CD14-positive monocyte (primary cell): ENCODE measurements at regions not wholly inside any gene's neighbourhood (a gene's known extent, or its start where the extent isn't known, plus 50 kb on each side); places are given as distances from the start of the nearest gene placed in this dataset.

Source experiments
- DNase-seq, 3 donors: peaks; one replicate each; pipeline ENCODE4 v3.0.0-alpha.2; 2011 to 2022
- H2AFZ ChIP-seq: 2 replicates; pipeline ENCODE4 v1.6.0; 2012; ENCODE audit warnings: mild to moderate bottlenecking, low read depth, low read length, inconsistent platforms; ENCODE audit not compliant: insufficient read depth, poor library complexity, severe bottlenecking
- H3K27ac ChIP-seq, 2 donors: 1 replicate in 1 of 2; 2 replicates in 1 of 2; pipeline ENCODE4 v1.5.1; 2012 to 2013; ENCODE audit warnings: low read length in 2 of 2, control low read depth in 1 of 2, inconsistent platforms in 1 of 2, low read depth in 1 of 2, mild to moderate bottlenecking in 1 of 2
- H3K27me3 ChIP-seq, 2 donors: one replicate each; pipeline versions ENCODE4 v1.6.0 to v1.6.1; 2011 to 2013; ENCODE audit warnings: low read length in 2 of 2; ENCODE audit not compliant: control insufficient read depth in 2 of 2, insufficient read depth in 2 of 2
- H3K36me3 ChIP-seq, 2 donors: replicated peaks in 1 of 2; 1 replicate in 1 of 2; 2 replicates in 1 of 2; pipeline versions ENCODE4 v1.5.1 to v1.6.1; 2012 to 2013; ENCODE audit warnings: low read length in 2 of 2, control low read depth in 1 of 2, inconsistent platforms in 1 of 2, mild to moderate bottlenecking in 1 of 2; ENCODE audit not compliant: insufficient read depth in 2 of 2, control insufficient read depth in 1 of 2
- H3K4me1 ChIP-seq, 2 donors: 1 replicate in 1 of 2; 2 replicates in 1 of 2; pipeline versions ENCODE4 v1.5.1 to v1.6.1; 2012 to 2013; ENCODE audit warnings: low read length in 2 of 2, control low read depth in 1 of 2, inconsistent platforms in 1 of 2, mild to moderate bottlenecking in 1 of 2, moderate library complexity in 1 of 2; ENCODE audit not compliant: insufficient read depth in 2 of 2, control insufficient read depth in 1 of 2
- H3K4me2 ChIP-seq: replicated peaks from 2 replicates; pipeline ENCODE3; 2012; ENCODE audit warnings: low read length, moderate library complexity, mild to moderate bottlenecking; ENCODE audit not compliant: poor library complexity, severe bottlenecking; ENCODE audit errors: extremely low read depth
- H3K4me3 ChIP-seq, 3 experiments: fragments of 200-600 bp in 1 of 3; sonication (generic) in 1 of 3; replicated peaks in 1 of 3; 1 replicate in 2 of 3; 2 replicates in 1 of 3; pipeline ENCODE4 v1.5.1; 2011 to 2013; ENCODE audit warnings: low read length in 3 of 3, mild to moderate bottlenecking in 3 of 3, control low read depth in 2 of 3, low read depth in 2 of 3, inconsistent platforms in 1 of 3, moderate library complexity in 1 of 3
- H3K79me2 ChIP-seq: 2 replicates; pipeline ENCODE4 v1.6.0; 2012; ENCODE audit warnings: mild to moderate bottlenecking, control low read depth, inconsistent platforms, low read length, moderate library complexity; ENCODE audit not compliant: insufficient read depth
- H3K9ac ChIP-seq: 2 replicates; pipeline ENCODE4 v1.6.0; 2017; ENCODE audit warnings: low read length, mild to moderate bottlenecking; ENCODE audit not compliant: insufficient read depth, poor library complexity, severe bottlenecking
- H3K9me3 ChIP-seq, 2 donors: replicated peaks in 1 of 2; 1 replicate in 1 of 2; 2 replicates in 1 of 2; pipeline versions ENCODE4 v1.5.1 to v1.6.1; 2012 to 2013; ENCODE audit warnings: low read length in 2 of 2, control low read depth in 1 of 2; ENCODE audit not compliant: control insufficient read depth in 1 of 2, insufficient read depth in 1 of 2
- H4K20me1 ChIP-seq: 2 replicates; pipeline ENCODE4 v1.6.0; 2012; ENCODE audit warnings: mild to moderate bottlenecking, low read length, control low read depth, moderate library complexity; ENCODE audit not compliant: insufficient read depth
- H3K27ac Mint-ChIP-seq, 7 donors: one replicate each; pipeline ENCODE4 v1.8.0; 2020; ENCODE audit warnings: mild to moderate bottlenecking in 7 of 7, mixed read lengths in 7 of 7, moderate library complexity in 6 of 7, inconsistent platforms in 2 of 7
- H3K27me3 Mint-ChIP-seq, 3 donors: one replicate each; pipeline ENCODE4 v1.8.0; 2021 to 2022; ENCODE audit warnings: low read depth in 3 of 3, mild to moderate bottlenecking in 3 of 3, mixed read lengths in 3 of 3, moderate library complexity in 3 of 3, inconsistent platforms in 1 of 3
- H3K36me3 Mint-ChIP-seq, 2 donors: one replicate each; pipeline ENCODE4 v1.8.0; 2020; ENCODE audit warnings: mixed read lengths in 2 of 2, inconsistent platforms in 1 of 2, mild to moderate bottlenecking in 1 of 2
- H3K4me1 Mint-ChIP-seq: one replicate; pipeline ENCODE4 v1.8.0; 2020; ENCODE audit warnings: mild to moderate bottlenecking, mixed read lengths
- H3K4me3 Mint-ChIP-seq, 2 donors: one replicate each; pipeline ENCODE4 v1.8.0; 2020; ENCODE audit warnings: mild to moderate bottlenecking in 2 of 2, mixed read lengths in 2 of 2, moderate library complexity in 1 of 2
- H3K9me3 Mint-ChIP-seq, 7 donors: one replicate each; pipeline ENCODE4 v1.8.0; 2020 to 2022; ENCODE audit warnings: mixed read lengths in 7 of 7, mild to moderate bottlenecking in 6 of 7, moderate library complexity in 6 of 7, inconsistent platforms in 2 of 7
- CTCF ChIP-seq: fragments of 200-600 bp; IDR thresholded peaks from one replicate; pipeline ENCODE4 v1.8.0; 2022; ENCODE audit warnings: antibody characterized with exemption, mild to moderate bottlenecking
- WGBS: methylation state at CpG from one replicate; pipeline ENCODE4 v1.1.5; 2013; ENCODE audit warnings: missing lambda C conversion rate; ENCODE audit not compliant: insufficient coverage; 5-methylcytosine and 5-hydroxymethylcytosine counted together
- intact Hi-C, 2 donors: fragments of 100-400 bp; cut with micrococcal nuclease; formaldehyde crosslinking; loops; one replicate each; pipeline versions ENCODE4 v1.15.0 to v1.15.1; 2023

GRCh38 chr1:53408755-53409129 lies 50.5 kb upstream of the DMRTB1 start:
- Histone ChIP-seq H3K4me3 (no peak overlapping the region), H4K20me1 (no peaks in the 10 kb centered on the region), H3K27ac (no peak overlapping the region), H3K27me3 (no peaks in the 10 kb centered on the region), H3K79me2 (no peaks in the 10 kb centered on the region), H3K9ac (no peak overlapping the region), H3K36me3 (no peaks in the 10 kb centered on the region), H3K9me3 (no peaks in the 10 kb centered on the region), H3K4me2 (no peak overlapping the region), H3K4me1 (no peaks in the 10 kb centered on the region), H2AFZ (no peak overlapping the region)
- Mint-ChIP-seq H3K4me1 (no peaks in the 10 kb centered on the region), H3K27ac (no peak overlapping the region), H3K4me3 (no peak overlapping the region), H3K9me3 (peaks cover 0 to 1% (median 0%) of the 10 kb centered on the region in 7 donors), H3K36me3 (no peaks in the 10 kb centered on the region), H3K27me3 (peaks cover 0 to 11% (median 3%) of the 10 kb centered on the region in 3 donors)
- intact Hi-C loops, result no loop called here
- TF ChIP-seq CTCF, result no peak
- 98% methylated on average over 6 of the region's 7 CpGs for WGBS
- no peak for DNase-seq

- Histone ChIP-seq H3K27me3 (no peaks in the 10 kb centered on the region), H3K9me3 (no peaks in the 10 kb centered on the region), H3K27ac (no peak overlapping the region), H3K9ac (no peak overlapping the region), H3K4me1 (no peaks in the 10 kb centered on the region), H3K79me2 (no peaks in the 10 kb centered on the region), H3K36me3 (no peaks in the 10 kb centered on the region), H3K4me3 (no peak overlapping the region), H2AFZ (no peak overlapping the region), H3K4me2 (no peak overlapping the region), H4K20me1 (no peaks in the 10 kb centered on the region)
- DNase-seq, result no peak
- intact Hi-C loops, result no loop called here
- Mint-ChIP-seq H3K27ac (no peak overlapping the region), H3K4me1 (no peaks in the 10 kb centered on the region), H3K36me3 (no peaks in the 10 kb centered on the region), H3K9me3 (peaks cover 0 to 2% (median 0%) of the 10 kb centered on the region in 7 donors), H3K4me3 (no peak overlapping the region), H3K27me3 (peaks cover 0 to 10% (median 3%) of the 10 kb centered on the region in 3 donors)
- no peak for TF ChIP-seq CTCF
- 90% methylated on average over 7 of the region's 7 CpGs for WGBS
Observed at GRCh38 chr1:53409233-53409632, 50.0 kb upstream of the DMRTB1 start.
